C4-2B (cell line): ENCODE measurements at regions not wholly inside any gene's neighbourhood (a gene's known extent, or its start where the extent isn't known, plus 50 kb on each side); places are given as distances from the start of the nearest gene placed in this dataset.

Source experiments
- ZFX ChIP-seq: fragments of 450-650 bp; IDR thresholded peaks from 2 replicates; pipeline ENCODE4 v1.6.1; 2017
- TF ChIP-seq, protein P1 (sequence below): fragments of 450-650 bp; conservative IDR thresholded peaks from 2 replicates; pipeline ENCODE4 v1.5.1; 2017; ENCODE audit warnings: mild to moderate bottlenecking

DNA sequence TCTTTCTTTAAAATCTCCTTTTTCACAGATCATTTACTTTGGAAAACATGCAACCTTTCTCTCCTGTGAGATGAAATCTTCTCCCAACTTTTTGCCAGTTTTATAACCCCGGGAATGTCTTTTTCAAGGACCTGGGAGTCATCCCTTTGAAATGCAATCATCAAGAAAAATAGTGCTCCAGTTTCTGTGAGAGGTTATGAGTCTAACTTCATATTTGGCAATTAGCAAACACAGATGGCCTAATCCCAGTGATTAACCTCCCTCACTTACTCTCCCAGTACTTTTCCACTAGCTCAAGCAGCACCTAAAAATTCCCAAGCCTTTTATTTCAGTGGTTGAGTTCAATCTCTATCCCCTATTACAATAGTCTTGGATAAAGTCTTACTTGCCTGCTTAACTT, 185.8 kb upstream of the TMEM106B start:
- TF ChIP-seq, protein P1, sequence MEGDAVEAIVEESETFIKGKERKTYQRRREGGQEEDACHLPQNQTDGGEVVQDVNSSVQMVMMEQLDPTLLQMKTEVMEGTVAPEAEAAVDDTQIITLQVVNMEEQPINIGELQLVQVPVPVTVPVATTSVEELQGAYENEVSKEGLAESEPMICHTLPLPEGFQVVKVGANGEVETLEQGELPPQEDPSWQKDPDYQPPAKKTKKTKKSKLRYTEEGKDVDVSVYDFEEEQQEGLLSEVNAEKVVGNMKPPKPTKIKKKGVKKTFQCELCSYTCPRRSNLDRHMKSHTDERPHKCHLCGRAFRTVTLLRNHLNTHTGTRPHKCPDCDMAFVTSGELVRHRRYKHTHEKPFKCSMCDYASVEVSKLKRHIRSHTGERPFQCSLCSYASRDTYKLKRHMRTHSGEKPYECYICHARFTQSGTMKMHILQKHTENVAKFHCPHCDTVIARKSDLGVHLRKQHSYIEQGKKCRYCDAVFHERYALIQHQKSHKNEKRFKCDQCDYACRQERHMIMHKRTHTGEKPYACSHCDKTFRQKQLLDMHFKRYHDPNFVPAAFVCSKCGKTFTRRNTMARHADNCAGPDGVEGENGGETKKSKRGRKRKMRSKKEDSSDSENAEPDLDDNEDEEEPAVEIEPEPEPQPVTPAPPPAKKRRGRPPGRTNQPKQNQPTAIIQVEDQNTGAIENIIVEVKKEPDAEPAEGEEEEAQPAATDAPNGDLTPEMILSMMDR = no peak
- no peak for TF ChIP-seq ZFX
